Liver (tissue), 7 donors: ENCODE measurements at regions not wholly inside any gene's neighbourhood (a gene's known extent, or its start where the extent isn't known, plus 50 kb on each side); places are given as distances from the start of the nearest gene placed in this dataset.

Experiments
- DNase-seq: peaks from one replicate; pipeline ENCODE4 v3.0.0-alpha.2; 2017; ENCODE audit warnings: low spot score
- H3K27ac ChIP-seq, 2 donors: one replicate each; pipeline ENCODE4 v1.7.0; 2013; ENCODE audit warnings: inconsistent platforms in 2 of 2, low read length in 2 of 2, control low read depth in 1 of 2, low read depth in 1 of 2, mild to moderate bottlenecking in 1 of 2
- H3K27me3 ChIP-seq, 4 donors: one replicate each; pipeline versions ENCODE4 v1.6.1 to v1.7.0; 2013; ENCODE audit warnings: low read length in 3 of 4, inconsistent platforms in 1 of 4, mild to moderate bottlenecking in 1 of 4, moderate library complexity in 1 of 4; ENCODE audit not compliant: control insufficient read depth in 4 of 4, insufficient read depth in 4 of 4
- H3K36me3 ChIP-seq, 4 donors: one replicate each; pipeline versions ENCODE4 v1.6.1 to v1.7.0; 2013; ENCODE audit warnings: low read length in 3 of 4, mild to moderate bottlenecking in 3 of 4, low read depth in 1 of 4, moderate library complexity in 1 of 4; ENCODE audit not compliant: control insufficient read depth in 4 of 4, insufficient read depth in 3 of 4
- H3K4me1 ChIP-seq, 4 donors: one replicate each; pipeline versions ENCODE4 v1.6.1 to v1.7.0; 2013; ENCODE audit warnings: low read length in 3 of 4, mild to moderate bottlenecking in 3 of 4, moderate library complexity in 1 of 4; ENCODE audit not compliant: control insufficient read depth in 4 of 4, insufficient read depth in 4 of 4
- H3K4me3 ChIP-seq, 3 donors: one replicate each; pipeline versions ENCODE4 v1.6.1 to v1.7.0; 2013; ENCODE audit warnings: low read length in 3 of 3, control low read depth in 1 of 3, low read depth in 1 of 3, mild to moderate bottlenecking in 1 of 3
- H3K9ac ChIP-seq, 2 donors: one replicate each; pipeline ENCODE4 v1.7.0; 2013; ENCODE audit warnings: low read length in 2 of 2, mild to moderate bottlenecking in 2 of 2, moderate library complexity in 2 of 2, control low read depth in 1 of 2, low read depth in 1 of 2
- H3K9me3 ChIP-seq, 4 donors: one replicate each; pipeline versions ENCODE4 v1.6.1 to v1.7.0; 2013; ENCODE audit warnings: low read length in 3 of 4; ENCODE audit not compliant: control insufficient read depth in 4 of 4
- EGR1 ChIP-seq, 2 donors: IDR thresholded peaks; 2 replicates each; pipeline ENCODE4 v1.6.1; 2016 to 2018; ENCODE audit warnings: antibody characterized with exemption in 2 of 2, low read depth in 2 of 2
- FOXA1 ChIP-seq: IDR thresholded peaks from 2 replicates; pipeline ENCODE4 v1.6.1; 2016; ENCODE audit warnings: antibody characterized with exemption
- FOXA2 ChIP-seq: IDR thresholded peaks from 2 replicates; pipeline ENCODE4 v1.6.1; 2016; ENCODE audit warnings: antibody characterized with exemption
- HNF4G ChIP-seq: IDR thresholded peaks from 2 replicates; pipeline ENCODE4 v1.6.1; 2016; ENCODE audit warnings: antibody characterized with exemption
- NR2F2 ChIP-seq: IDR thresholded peaks from 2 replicates; pipeline ENCODE4 v1.6.1; 2016; ENCODE audit warnings: antibody characterized with exemption
- RAD21 ChIP-seq, 2 donors: IDR thresholded peaks; 2 replicates each; pipeline ENCODE4 v1.6.1; 2016; ENCODE audit warnings: antibody characterized with exemption in 2 of 2, mild to moderate bottlenecking in 2 of 2
- RXRA ChIP-seq, 2 donors: IDR thresholded peaks; 2 replicates each; pipeline ENCODE4 v1.6.1; 2017 to 2018; ENCODE audit warnings: antibody characterized with exemption in 2 of 2, mild to moderate bottlenecking in 1 of 2
- SP1 ChIP-seq: IDR thresholded peaks from 2 replicates; pipeline ENCODE4 v1.6.1; 2018; ENCODE audit warnings: antibody characterized with exemption, mild to moderate bottlenecking
- TAF1 ChIP-seq: conservative IDR thresholded peaks from 2 replicates; pipeline ENCODE4 v1.6.1; 2016; ENCODE audit warnings: antibody characterized with exemption, mild to moderate bottlenecking
- YY1 ChIP-seq: IDR thresholded peaks from 2 replicates; pipeline ENCODE4 v1.6.1; 2016; ENCODE audit warnings: antibody characterized with exemption, mild to moderate bottlenecking
- WGBS: extraction: QIAGEN DNeasy Blood & Tissue Kit; methylation state at CpG from one replicate; pipeline ENCODE4 v1.1.7; 2013; 5-methylcytosine and 5-hydroxymethylcytosine counted together
- TF ChIP-seq, protein P1 (sequence below): IDR thresholded peaks from 2 replicates; pipeline ENCODE4 v1.6.1; 2016; ENCODE audit warnings: antibody characterized with exemption, mild to moderate bottlenecking
- TF ChIP-seq, protein P2 (sequence below): IDR thresholded peaks from 2 replicates; pipeline ENCODE4 v1.6.1; 2016; ENCODE audit warnings: antibody characterized with exemption
- TF ChIP-seq, protein P3 (sequence below): IDR thresholded peaks from 2 replicates; pipeline ENCODE4 v1.6.1; 2016; ENCODE audit warnings: antibody characterized with exemption
- donor health status: healthy.
- donor health status: healthy.
- donor health status: healthy.
- donor health status: healthy.

DNA sequence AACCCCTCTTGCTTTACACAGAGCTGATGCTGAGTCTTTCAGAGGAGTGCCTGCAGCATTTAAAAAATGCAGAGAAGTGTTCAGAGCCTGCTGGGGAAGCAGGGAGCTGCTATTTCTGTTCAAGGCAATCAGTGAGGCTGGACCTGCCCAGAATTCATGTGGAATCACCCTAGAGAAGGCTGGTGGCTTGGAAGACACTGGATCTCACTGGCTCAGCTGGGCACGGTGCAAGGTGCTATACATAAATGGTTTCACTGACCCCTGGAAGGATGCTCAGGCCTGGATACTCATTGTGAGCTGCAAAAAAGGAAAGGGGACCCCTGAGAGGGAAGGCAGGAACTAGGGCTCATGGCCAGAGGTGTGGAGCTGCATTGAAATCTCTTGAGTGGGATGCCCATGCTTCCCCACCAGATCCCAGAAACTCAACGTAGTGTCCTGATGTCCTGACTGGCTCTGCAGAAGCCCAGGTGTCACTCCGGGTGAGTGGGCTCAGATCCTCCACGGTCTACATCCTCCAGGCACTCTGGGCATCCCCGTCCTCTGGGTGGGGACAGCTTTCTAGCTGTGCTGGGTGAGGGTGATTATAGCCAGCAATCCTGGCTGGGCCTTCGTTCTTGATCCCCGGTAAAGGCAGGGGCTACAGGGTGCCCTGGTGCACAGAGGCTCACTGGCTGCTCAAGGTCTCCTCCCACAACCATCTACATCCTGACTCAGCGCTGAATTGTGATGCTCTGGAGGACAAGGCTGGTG, 77.2 kb upstream of the TNS3 start (continued):
- TF ChIP-seq, protein P1, sequence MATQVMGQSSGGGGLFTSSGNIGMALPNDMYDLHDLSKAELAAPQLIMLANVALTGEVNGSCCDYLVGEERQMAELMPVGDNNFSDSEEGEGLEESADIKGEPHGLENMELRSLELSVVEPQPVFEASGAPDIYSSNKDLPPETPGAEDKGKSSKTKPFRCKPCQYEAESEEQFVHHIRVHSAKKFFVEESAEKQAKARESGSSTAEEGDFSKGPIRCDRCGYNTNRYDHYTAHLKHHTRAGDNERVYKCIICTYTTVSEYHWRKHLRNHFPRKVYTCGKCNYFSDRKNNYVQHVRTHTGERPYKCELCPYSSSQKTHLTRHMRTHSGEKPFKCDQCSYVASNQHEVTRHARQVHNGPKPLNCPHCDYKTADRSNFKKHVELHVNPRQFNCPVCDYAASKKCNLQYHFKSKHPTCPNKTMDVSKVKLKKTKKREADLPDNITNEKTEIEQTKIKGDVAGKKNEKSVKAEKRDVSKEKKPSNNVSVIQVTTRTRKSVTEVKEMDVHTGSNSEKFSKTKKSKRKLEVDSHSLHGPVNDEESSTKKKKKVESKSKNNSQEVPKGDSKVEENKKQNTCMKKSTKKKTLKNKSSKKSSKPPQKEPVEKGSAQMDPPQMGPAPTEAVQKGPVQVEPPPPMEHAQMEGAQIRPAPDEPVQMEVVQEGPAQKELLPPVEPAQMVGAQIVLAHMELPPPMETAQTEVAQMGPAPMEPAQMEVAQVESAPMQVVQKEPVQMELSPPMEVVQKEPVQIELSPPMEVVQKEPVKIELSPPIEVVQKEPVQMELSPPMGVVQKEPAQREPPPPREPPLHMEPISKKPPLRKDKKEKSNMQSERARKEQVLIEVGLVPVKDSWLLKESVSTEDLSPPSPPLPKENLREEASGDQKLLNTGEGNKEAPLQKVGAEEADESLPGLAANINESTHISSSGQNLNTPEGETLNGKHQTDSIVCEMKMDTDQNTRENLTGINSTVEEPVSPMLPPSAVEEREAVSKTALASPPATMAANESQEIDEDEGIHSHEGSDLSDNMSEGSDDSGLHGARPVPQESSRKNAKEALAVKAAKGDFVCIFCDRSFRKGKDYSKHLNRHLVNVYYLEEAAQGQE: no peak

DNA sequence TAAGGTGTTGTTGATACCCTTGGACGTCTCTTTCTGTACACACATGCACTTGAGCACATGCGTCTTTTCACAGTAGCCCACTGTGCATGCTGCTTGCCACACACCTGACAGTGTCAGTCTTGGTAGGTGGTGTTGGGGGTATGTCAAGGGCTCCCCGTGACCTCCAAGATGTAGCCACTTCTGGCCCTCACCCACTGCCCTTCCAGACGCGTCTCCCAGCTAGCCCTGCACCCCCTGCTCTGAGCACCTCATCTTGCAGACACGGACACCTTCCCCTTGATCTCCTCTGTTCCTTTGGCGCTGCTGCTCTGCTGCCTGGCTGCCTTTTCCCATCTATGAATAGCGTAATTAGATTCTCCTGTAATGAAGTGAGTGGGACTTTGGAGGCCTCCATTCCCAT, 75.2 kb upstream of the TNS3 start:
- WGBS: 97% methylated on average over 8 of the region's 8 CpGs
- TF ChIP-seq FOXA1: no peak
- no peak for TF ChIP-seq RXRA (IDR thresholded peaks at IDR 0.05)
- TF ChIP-seq, protein P1: no peak
- TF ChIP-seq, protein P2, sequence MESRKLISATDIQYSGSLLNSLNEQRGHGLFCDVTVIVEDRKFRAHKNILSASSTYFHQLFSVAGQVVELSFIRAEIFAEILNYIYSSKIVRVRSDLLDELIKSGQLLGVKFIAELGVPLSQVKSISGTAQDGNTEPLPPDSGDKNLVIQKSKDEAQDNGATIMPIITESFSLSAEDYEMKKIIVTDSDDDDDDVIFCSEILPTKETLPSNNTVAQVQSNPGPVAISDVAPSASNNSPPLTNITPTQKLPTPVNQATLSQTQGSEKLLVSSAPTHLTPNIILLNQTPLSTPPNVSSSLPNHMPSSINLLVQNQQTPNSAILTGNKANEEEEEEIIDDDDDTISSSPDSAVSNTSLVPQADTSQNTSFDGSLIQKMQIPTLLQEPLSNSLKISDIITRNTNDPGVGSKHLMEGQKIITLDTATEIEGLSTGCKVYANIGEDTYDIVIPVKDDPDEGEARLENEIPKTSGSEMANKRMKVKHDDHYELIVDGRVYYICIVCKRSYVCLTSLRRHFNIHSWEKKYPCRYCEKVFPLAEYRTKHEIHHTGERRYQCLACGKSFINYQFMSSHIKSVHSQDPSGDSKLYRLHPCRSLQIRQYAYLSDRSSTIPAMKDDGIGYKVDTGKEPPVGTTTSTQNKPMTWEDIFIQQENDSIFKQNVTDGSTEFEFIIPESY: no peak
- no peak for DNase-seq

DNA sequence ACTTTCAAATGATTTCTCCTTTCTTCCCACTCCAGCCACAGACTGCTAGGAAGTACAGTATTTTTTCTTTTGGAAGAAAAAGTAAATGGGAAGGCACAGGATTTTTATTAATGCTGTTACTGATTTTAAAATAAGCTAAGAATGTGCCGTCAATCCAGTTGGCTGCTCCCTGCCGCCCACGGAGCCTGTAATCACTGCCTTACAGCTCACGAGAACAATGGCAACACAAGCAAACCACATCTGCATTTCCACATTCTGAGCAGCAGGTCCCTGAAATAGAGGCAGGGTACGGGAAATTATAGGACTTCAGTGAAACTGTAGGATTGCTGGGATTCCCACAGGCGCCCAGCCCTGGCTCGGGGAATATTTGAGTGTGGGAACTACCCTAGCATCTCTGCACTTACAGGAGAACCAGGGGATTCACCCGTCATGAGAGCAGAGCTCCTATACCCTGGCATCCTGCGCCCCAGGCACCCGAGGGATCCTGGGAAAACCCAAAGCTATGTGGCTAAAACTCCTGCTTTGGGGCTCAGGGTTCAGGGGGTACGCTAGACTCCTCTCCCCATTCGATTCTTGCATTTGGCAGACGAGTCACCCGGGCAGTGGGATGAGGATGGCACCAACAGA, 72.9 kb upstream of the TNS3 start:
- no peak overlapping the region for H3K4me3 ChIP-seq
- WGBS: 92% methylated on average over 14 of the region's 14 CpGs
- no peak overlapping the region for H3K9ac ChIP-seq
- H3K4me1 ChIP-seq: no peaks in the 10 kb centered on the region
- H3K36me3 ChIP-seq: no peaks in the 10 kb centered on the region
- no peak for DNase-seq
- H3K9me3 ChIP-seq: no peaks in the 10 kb centered on the region
- H3K27me3 ChIP-seq: no peaks in the 10 kb centered on the region
- no peak overlapping the region for H3K27ac ChIP-seq
- no peak for TF ChIP-seq SP1
- TF ChIP-seq, protein P1: no peak
- TF ChIP-seq, protein P3, sequence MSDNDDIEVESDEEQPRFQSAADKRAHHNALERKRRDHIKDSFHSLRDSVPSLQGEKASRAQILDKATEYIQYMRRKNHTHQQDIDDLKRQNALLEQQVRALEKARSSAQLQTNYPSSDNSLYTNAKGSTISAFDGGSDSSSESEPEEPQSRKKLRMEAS: no peak
- TF ChIP-seq YY1: no peak
- TF ChIP-seq EGR1 (IDR thresholded peaks at IDR 0.05; ENCODE audit: low read depth in 2 of 2): no peak
- no peak for TF ChIP-seq FOXA2
- TF ChIP-seq FOXA1: no peak
- no peak for TF ChIP-seq NR2F2
- TF ChIP-seq, protein P2: no peak
- no peak for TF ChIP-seq TAF1
- no peak for TF ChIP-seq RAD21 (IDR thresholded peaks at IDR 0.05)
- TF ChIP-seq HNF4G: no peak

More for the DNA sequence above, 75.2 kb upstream of the TNS3 start:
- no peak overlapping the region for H3K27ac ChIP-seq
- H3K4me3 ChIP-seq: no peak overlapping the region
- no peak overlapping the region for H3K9ac ChIP-seq
- H3K27me3 ChIP-seq: no peaks in the 10 kb centered on the region
- no peaks in the 10 kb centered on the region for H3K36me3 ChIP-seq
- no peaks in the 10 kb centered on the region for H3K4me1 ChIP-seq
- no peaks in the 10 kb centered on the region for H3K9me3 ChIP-seq
